Right lung (tissue), 2 donors: ENCODE measurements at regions not wholly inside any gene's neighbourhood (a gene's known extent, or its start where the extent isn't known, plus 50 kb on each side); places are given as distances from the start of the nearest gene placed in this dataset.
A peak's percentile ranks its signal among the peaks of the same experiment; 100 is the strongest.

ENCODE experiments used
- DNase-seq, 2 donors: peaks; one replicate each; pipeline ENCODE4 v3.0.0-alpha.2; 2013

DNA sequence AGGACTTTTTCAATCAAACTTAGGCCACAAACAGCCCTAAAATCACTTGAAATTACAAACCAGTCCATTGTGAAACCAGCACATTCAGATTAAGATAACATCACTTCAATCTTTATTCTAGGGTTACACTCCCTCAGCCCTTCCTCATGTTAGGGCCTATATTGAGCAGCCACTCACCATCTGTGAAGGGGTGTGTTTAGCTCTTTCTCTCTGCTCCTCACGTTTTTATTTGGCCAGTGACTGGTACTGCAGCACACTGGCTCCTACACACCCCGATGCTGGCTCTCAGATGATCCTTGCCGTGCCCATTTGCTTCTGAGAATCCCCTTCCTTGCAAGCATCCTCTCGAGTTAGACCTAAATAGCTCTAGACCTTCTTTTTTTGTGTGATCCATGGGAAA is 604.5 kb downstream of the INHBA start:
- no peak for DNase-seq

DNA sequence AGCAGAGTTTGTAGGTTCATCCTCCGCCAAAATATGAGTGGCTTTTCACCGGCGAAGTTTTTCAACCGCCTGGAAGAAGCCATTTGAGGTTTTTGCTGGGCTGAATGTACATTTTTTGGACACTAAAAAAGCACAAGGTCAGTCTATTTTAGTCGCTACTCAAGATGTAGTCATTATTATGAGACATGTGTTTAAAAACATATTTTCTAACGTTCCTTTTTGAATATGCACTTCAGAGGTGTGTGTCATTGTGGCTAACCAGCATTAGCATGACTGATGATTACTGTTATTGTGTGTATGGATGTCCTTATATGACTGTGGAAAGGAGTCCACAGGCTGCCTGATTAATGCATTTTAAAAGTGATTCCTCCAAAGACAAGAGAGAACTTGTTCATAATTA is 605.4 kb downstream of the INHBA start:
- DNase-seq: no peak

GRCh38 chr7:41096917-41097316 is 606.0 kb downstream of the INHBA start:
- no peak for DNase-seq

DNA sequence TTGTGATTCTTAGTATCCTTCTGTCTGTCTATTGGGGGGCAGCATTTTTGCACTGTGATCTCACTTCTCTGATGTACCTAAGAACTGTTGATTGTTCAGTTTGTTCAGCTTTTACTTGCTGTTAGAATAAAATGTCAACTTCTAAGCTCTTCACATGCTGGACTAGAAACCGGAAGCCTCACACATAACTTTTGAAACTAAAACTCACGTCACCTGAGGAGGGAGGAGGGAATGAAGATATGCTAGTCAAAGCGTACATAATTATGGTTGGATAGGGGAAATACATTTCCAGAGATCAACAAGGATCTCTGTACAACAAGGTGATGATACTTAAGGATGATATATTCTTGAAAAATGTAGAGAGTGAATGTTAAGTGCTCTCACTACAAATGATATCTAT is 609.7 kb downstream of the INHBA start:
- no peak for DNase-seq

GRCh38 chr7:41085244-41085643 is 617.6 kb downstream of the INHBA start:
- DNase-seq: no peak

DNA sequence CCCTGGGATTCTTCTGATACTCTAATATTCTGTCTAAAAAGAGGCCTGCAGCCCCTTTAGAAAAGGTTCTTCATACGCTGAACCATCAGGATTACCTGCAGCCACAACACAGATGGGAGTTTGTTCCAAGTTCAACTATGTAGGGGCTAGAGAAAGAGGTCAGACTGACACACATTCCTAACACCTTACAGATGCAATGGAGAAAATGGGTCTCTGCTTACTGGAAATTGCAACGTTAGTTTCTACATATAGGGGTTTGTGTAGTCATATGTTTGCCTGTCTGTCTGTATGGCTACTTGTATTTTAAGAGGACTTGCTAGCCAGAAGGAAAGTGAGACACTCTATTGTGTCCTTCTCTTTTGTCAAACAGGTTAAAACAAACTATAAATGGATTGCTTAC is 618.5 kb downstream of the INHBA start:
- no peak for DNase-seq

DNA sequence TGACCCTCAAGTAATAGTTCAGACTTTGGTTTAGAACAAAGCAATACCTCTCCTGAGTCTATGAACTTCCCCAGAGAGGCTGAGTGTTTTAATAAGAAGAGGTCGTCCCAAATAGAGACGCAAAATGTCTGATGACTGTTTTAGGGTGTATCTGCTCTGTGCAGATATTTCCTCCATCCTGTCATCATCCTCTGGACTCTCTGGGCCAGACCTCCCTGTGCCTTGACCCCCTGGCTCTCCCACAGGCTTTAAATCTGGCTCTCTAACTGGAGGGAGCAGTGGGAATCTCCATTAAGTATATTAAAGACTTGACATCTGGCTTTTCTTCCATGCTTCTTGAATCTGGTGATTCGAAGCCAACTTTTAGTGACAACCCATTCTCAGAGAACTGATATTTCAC is 633.3 kb downstream of the INHBA start:
- no peak for DNase-seq

DNA sequence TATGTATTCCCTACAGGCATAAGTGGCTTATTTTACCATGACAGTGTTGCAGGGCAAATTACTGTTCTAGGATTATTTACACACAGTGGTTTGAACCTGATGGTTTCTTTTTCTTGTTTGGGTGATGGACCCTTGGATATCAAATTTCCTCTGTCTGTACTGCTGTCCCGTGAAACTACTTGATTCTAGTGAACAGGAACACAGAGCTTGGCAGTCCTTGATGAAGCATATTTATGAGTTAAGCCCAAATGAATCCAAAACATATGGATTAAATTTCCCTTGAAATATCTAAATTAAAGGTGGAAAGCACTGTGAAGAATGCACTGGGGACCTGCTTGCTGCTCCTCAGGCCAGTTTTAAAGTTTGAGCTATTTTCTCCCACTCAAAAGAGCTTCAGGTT is 635.3 kb downstream of the INHBA start:
- DNase-seq: no peak

DNA sequence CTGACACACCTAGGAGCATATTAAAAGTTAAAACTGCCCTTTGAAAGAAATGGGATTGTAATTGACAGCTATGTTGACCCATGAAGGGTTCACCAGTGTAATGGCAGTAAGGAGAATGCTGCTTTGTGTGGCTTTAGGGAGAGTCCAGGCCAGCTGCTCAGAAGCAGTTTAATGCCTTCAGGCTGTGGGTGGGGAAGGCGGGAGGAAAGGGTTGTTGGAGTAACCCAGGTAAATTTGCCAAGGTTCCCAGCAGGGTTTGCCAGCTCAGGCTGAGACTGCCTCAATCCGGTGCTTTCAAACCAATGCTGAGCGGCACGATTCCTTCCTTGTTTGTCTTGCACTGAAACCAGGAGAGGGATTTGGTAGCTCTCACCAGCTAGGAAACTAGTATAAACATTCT is 637.2 kb downstream of the INHBA start:
- no peak for DNase-seq

- no peak for DNase-seq
These were observed 639.8 kb downstream of the INHBA start for GRCh38 chr7:41063116-41063515.

- DNase-seq: no peak
These were observed 642.1 kb downstream of the INHBA start for GRCh38 chr7:41060796-41061195.

- DNase-seq: no peak
These were observed 643.1 kb downstream of the INHBA start for GRCh38 chr7:41059796-41060195.

- peak in 1 of 2 donors; percentile 2 for DNase-seq
These were observed 643.7 kb downstream of the INHBA start for GRCh38 chr7:41058986-41059741.

DNA sequence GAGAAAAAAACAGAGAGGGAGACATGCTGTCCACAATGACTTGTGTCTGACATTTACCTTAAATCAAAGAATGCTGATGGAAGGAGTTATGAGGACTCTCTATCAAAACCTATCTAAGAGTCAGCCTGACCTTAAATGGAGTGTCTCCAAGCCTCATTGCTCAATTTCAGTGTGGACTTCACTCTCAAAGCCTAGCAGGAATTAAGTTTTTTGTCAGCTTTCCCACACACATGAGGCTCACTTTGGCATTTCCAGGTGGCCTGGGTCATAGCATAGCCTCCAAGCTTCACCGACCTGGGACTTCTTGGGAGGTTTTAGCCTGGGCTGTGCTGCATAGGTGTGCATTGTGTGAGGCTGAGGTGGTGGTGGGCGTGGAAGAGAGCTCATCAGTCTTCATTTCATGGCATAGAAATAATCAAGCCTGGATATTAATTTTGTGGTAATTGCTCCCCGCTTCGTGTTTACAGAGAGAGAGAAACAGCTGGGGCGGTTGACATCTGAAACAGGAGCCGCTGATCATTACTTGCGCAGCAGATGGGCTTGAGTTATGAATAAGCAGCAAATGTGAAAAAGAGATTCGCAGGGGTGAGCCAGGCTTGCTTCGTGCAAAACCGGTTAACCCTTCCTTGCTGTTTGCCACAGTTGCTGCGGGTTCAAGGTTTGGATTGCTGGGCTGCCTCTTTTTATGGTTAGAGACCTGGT is 647.8 kb downstream of the INHBA start:
- DNase-seq: no peak

DNA sequence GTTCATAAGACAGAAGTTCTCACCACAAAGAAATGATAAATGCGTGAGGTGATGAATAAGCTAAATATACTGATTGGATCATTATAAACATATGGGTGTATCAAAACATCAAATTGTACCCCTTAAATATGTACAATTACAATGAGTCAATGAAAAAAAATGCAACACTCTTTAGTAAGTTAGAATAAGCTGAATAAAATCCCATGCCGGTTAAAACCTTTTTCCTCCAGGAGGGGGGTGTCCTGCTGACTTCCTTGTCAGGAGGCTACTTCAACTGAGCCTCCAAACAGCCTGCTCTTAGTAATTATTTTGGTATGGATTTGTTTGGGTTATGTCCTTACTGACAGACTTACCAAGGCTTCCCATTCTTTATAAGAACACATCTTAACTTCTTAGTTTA is 649.1 kb downstream of the INHBA start:
- no peak for DNase-seq

- DNase-seq: no peak
These were observed 650.2 kb downstream of the INHBA start for GRCh38 chr7:41052736-41053135.

- DNase-seq: no peak
These were observed 650.7 kb downstream of the INHBA start for GRCh38 chr7:41052201-41052600.

GRCh38 chr7:41051535-41051934 is 651.4 kb downstream of the INHBA start:
- peak in 1 of 2 donors; percentile 14 for DNase-seq

- DNase-seq: no peak
These were observed 651.8 kb downstream of the INHBA start for GRCh38 chr7:41051062-41051461.

DNA sequence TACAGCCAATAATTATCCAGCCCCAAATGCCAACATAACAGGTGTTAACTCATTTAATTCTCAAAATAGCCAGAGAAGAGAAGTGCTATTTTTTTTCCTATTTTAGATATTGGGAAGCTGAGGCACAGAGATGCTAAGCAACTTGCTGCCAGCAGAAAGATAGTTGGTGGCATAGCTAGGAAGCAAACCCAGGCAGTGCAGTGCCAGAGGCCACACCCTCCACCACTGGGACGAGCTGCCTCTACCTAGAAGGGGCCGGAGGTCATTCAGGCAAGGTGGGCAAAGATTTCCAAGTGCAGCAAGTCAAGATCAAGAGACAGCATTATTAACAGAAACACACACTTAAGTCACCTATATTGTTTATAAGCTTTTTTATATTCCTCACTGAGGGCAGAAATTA is 654.1 kb downstream of the INHBA start:
- no peak for DNase-seq

GRCh38 chr7:41047789-41048191 is 655.1 kb downstream of the INHBA start:
- no peak for DNase-seq

- DNase-seq: no peak
These were observed 655.7 kb downstream of the INHBA start for GRCh38 chr7:41047211-41047610.

DNA sequence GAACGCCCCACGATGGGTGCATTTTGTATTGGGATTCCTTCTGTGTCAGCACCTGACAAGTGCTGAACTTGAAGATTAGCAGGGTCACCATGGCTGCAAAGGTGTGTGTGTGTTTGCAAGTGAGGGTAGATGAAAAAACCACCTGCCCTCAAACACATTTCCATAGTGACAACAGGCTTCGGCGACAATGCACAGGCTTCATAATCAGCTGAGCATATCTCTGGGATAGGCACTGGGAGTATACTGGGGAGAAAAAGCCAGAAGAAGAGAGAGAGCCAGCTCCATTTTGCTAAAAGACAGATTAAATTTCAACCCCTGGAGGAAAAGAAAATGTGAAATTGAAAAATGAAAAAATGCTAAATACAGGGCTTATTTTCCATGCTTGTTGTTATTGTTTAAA is 656.1 kb downstream of the INHBA start:
- DNase-seq: no peak
